ENCODE measurements at regions not wholly inside any gene's neighbourhood (a gene's known extent, or its start where the extent isn't known, plus 50 kb on each side); places are given as distances from the start of the nearest gene placed in this dataset.

DNA sequence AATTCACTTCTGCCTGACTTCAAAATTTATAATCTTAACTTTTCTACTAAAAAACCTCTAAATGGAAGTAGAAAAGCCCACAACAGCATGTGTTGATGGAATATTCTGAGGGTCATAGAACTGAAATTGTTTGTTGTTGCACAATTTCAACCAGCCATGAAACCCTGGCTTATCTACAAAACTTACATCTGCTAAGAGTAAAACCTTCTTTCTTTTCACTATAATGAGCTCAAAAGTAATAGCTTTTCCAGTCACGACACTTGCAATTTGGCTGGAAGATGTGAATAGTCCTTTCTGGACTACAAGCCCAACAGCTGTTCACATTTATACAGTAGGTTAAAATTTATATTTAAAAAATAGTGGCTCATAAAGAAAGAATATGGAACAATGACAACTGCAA, 250.0 kb downstream of the GPAT3 start:
- no peak for TF ChIP-seq CTCF (IDR thresholded peaks at IDR 0.05; ENCODE audit: low read depth, low read length, missing input control)
- no peak for TF ChIP-seq ZBTB33 (IDR thresholded peaks at IDR 0.05)
- no peak for TF ChIP-seq EGR1 (IDR thresholded peaks at IDR 0.05; ENCODE audit: low read depth in 2 of 2)
- TF ChIP-seq SP1 (IDR thresholded peaks at IDR 0.05): no peak
